ENCODE measurements at regions not wholly inside any gene's neighbourhood (a gene's known extent, or its start where the extent isn't known, plus 50 kb on each side); places are given as distances from the start of the nearest gene placed in this dataset.

DNA sequence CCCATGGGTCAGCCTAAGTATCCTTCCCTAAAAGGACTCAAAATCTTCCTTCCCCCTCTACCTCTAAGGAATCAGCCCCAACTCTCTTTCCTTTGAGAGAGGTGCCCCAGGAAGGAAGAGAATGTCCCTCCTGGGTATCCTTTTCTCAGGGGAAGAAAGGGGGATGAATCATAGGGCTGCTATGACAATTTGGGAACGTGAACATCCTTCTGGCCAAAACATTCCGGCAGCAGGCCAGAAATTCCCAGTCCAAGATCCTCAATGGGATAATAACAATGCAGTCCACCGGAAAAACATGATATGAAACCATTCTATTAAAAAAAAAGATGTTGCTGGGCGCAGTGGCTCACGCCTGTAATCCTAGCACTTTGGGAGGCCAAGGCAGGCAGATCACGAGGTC, 50.8 kb upstream of the CACNA2D3 start:
- DNase-seq (ENCODE audit: low read depth, low spot score): no peak

DNA sequence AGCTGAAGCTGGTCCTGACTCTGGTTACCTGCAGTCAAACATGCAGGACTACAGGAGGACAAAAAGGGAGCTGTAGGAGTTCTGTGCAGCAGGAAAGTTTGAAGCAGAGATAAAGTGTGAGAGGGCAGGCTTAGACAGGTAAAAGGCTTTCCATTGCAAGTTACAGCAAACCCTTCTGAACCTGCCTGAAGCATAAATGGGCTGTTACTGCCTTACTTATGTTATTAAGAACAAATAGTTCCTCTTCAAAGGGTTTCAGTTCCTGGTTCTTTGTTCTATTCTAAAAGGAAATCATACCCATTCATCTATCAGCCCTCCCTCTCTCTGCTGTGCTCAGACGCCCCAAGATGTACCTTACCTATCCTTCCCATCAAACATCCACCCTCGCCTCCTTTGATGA, 52.4 kb upstream of the CACNA2D3 start:
- DNase-seq (ENCODE audit: low read depth, low spot score): no peak

DNA sequence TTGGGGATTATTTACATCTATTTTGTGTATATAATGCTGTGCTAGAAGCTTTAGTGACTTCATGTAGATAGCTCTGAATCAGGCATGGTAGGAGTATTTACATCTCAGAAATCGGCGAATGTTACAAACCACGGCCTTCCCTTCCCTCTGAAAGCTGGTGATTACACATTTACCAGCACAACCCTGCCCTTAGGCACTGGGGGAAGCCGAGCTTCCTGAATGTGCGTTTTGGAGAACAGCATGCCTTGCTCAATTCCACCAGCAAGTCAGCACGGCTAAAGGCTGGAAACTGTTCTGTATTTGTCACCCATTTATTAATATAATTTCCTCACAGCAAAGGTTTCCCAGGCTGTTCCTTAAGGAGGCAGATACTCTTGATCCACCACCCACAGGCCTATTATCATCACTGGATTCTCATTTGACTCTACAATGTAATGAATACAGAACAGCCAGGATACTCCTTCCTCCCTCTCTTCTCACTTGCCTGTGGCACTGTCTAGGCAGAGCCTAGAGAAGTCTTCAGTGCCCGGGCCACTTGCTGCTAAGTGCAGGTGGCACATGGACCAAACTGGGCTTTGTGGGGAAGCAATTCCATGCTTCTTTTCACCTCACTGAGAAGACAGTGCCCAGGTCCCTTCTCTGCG, 55.2 kb upstream of the CACNA2D3 start:
- peak; percentile 62 for DNase-seq (ENCODE audit: low read depth, low spot score)

DNA sequence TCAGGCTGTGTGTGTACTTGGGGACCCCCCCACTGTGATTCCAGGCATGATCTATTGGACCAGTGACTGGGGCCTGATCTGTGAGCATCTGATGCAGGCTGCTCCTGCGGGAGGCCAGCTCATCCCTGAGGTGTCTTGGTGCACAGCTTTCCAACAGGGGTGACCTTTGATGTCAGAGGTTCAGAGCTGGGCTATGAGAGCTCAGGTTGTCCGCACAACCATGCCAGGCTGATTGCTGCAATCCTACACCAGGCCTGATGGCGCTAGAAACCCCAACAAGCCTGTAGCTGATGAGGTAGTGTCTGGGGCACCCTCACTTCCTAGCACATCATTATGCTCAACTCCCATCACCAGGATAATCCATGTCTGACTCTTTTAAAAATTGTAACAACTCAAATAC, 56.1 kb upstream of the CACNA2D3 start:
- no peak for DNase-seq (ENCODE audit: low read depth, low spot score)

DNA sequence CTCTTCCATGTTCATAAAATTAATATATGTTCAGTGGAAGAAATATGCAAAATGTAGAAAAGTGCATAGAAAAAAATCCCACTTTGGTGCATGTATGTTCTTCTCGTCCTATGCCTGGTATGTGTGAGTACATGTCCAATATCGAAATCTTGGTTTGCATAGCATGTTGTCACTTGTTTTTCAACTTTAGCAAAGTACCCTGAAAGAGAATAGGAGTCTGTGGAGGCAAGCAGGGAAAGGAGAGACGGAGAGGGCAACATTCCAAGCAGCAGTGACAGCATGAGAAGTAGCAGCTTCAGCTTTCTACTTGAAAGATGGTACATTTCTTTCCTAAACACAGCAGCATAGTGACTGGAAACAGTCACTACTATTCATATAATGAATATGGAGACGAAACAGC, 56.8 kb upstream of the CACNA2D3 start:
- no peak for DNase-seq (ENCODE audit: low read depth, low spot score)

DNA sequence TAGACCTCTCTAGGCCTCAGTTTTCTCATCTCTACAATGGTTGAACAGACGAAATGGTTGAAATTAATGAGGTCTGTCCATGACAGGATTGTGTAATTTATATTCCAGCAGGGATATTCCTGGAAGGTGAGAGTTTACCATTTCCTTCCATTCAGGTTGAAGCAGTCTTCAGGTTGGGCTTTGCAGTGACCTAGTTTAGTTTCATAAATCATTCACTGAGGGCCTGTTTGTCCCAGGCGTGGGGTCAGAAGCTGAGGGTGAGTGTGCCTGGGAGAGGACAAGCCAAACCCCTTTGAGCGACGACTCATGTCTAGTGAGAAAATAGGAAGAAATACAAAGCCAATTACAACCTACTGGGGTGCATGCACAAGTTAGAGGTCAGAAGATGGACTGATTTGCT, 57.2 kb upstream of the CACNA2D3 start:
- DNase-seq (ENCODE audit: low read depth, low spot score): no peak

DNA sequence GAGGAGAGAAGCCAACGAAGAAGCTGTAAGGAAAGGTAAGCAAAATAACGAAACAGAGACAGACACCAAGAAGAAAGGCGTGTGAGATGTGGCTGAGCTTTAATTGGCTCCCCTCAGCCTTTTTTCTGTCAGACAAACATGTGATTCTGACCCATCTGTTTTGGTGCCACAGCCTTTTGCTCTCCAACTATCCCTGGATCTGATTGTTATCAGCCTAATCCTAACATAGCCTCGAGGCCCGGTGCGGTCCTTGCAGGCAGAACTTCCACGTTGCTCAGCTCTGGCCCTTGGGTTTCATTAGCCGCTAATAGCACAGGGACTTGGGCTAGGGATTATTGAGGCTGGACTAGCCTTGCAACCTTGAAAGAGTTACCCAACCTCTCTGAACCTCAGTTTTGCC, 57.9 kb upstream of the CACNA2D3 start:
- peak; percentile 73 for DNase-seq (ENCODE audit: low read depth, low spot score)

DNA sequence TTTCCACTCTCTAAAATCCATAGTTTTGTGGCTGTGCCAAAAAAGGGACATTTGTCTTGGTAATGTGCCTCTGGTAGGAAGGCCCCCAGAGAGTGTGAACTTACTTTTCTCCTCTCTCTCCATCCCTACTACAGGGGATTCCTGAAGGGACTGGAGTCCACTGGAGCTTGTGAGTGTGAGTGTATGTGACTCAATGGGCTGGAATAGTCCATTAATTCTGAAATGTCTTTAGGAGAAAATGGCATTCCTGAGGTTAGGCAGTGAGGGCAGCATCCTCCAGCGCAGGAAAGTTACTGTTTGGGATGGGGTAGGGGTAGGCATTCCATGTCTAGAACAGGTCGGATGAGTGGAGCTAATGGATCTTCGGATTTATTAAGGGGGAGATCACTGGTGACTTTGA, 59.8 kb upstream of the CACNA2D3 start:
- no peak for DNase-seq (ENCODE audit: low read depth, low spot score)

DNA sequence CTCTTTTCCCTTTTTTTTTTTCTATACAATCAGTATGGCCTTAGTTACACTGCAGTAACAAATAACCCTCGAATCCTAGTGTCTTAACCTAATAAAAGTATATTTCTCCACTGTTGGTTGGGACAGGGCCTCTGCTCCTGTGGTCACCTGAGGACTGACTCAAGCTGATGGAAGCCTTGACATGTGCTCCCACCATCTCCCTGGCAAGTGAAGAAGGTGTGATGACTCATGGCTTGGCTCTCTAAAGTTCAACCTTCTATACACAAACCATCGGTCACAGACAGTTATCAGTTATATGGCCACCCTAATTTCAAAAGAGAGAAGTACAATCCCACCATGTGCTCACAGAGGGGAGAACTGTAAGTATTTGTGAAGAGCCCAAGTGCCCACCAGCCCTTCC, 65.8 kb upstream of the CACNA2D3 start:
- no peak for DNase-seq (ENCODE audit: low read depth, low spot score)

DNA sequence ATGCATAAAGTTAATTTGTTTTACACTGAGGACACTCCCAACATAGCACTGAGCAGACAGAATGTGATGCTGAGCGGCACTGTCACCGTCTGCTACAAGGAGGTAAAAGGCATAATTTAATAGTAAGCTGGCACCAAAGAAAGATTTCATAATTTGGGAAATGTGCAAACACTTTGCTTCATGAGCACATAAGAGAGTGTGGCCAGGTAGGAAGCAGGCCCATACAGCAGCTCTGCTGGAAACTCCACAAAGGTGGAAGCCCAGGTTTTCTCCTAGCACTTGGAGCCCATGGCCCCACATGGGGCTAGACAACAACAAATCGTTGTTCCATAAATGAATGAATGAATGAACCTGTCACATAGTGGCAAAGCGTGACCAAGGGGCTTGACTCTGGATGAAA, 68.5 kb upstream of the CACNA2D3 start:
- no peak for DNase-seq (ENCODE audit: low read depth, low spot score)

DNA sequence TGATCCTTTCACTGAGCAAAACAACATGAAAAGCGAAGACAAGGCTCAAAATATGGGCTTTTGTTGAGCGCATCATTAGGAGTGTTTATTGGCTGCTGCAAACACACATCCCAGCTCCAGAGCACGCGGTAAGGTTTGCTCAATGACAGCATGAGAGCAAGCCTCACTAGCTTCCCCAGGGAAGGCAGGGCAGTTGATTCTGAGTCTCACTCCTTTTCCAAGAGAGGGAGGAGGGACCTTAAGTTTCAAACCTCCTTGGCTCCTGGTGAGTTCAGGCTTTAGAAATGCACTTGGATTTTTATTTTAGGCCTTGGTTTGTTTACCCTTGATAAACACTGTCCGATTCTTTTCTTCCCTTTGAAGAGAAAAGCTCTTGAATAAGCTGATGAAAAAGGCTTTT, 69.1 kb upstream of the CACNA2D3 start:
- DNase-seq (ENCODE audit: low read depth, low spot score): peak; percentile 26

DNA sequence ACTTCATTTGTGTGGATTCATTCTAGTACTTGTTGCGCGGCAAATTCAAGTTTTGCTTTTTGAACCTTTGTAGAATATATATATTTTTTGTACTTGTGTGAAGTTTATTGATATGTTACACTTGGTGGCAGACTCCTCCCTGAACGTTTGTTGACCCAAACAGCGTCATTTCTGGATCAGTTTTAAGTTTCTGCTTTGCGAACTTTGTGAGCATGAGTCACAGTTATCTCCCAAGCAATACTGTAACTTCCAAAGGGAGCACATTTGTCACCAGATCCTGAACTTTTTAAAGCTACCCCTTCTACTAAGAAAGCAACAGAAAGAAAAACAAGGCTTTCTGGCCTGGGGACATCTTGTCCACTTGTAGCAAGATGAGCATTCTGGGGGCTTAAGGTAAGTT, 74.8 kb upstream of the CACNA2D3 start:
- no peak for DNase-seq (ENCODE audit: low read depth, low spot score)

DNA sequence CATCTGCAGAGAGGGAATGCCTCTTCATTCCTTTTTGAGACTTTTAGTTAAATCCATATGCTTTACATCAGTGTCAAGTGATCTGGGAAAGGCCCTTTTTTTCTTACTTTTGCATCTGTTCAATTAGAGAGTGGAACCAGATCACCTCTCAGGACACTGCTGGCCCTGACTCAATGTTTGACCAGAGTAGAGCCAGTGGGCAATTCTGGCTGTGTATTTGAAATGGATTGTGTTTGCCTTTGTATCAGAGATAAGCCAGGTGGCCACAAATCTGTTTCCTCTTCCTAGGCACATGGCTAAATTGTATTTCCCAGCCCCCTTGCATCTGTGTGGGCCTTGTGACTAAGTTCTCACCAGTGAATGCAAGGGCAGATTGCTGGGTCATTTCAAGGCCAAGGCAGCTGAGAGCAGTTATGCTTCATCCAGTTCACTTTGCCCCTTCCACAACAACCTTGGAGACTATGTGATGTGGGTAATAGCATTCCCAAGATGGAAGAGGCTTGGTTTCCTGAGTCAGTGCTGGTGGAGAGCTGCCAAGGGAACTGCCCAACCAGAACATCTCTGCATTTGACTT, 75.6 kb upstream of the CACNA2D3 start:
- DNase-seq (ENCODE audit: low read depth, low spot score): no peak

DNA sequence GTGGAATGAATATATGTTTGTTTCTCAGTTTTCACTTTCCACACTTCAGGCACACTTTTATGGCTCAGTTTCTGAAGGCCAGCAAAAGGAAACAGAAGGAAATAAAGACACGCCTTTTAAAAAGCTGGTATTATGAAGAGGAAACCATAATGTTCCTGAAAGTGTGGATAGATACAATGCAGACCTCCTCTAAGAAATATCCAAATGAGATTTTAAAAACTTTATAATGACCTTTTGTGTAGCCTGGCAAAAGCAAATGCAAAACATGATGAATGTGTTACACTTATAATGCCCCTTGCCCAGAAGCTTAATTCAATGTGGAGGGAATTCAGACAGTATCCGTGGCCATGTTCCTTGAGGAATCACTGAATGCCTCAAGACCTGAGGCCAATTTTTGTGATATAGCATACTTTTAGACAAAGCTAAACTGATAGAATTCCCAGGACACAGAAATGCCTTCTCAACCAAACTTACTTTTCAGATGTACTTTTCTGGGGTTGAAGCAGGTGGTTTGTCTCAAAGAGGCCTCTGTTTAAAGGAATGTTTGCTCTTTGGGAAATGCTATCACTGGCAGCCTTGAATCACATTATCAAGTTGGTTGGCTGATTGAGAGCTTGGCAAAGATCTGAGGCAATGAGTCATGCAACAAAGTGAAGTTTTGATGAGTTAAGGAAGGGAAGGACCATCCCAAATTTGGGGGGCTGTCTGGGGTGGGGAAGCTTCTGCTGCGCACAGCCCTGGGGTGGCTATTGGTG, 77.1 kb upstream of the CACNA2D3 start:
- no peak for DNase-seq (ENCODE audit: low read depth, low spot score)

DNA sequence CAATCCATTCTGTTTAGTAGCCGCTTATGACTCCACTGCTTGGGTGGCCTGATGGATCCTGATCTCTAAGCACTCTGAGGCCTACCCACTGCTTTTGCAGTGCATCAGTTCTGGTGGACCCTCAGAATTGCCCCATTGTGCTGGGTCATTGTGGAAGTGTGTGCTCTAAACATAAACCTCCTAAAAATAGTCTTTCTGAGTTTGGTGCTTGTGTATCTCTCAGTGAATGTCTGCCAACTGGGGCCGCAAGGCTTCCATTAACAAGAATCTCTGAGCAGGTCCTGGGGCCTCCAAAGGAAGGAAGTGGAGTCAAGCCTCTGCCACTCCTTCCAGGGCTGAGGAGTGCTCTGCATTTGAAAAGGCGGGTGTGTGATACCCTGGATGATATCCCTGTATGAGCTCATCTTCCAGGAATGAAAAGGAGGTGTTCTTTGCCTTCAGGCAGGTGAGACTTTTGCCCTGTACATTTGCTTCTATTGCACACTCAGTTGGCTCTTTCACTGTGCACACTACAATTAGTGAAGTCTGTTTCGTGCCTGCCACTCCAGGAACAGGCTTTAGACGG, 80.0 kb upstream of the CACNA2D3 start:
- peak; percentile 53 for DNase-seq (ENCODE audit: low read depth, low spot score)

DNA sequence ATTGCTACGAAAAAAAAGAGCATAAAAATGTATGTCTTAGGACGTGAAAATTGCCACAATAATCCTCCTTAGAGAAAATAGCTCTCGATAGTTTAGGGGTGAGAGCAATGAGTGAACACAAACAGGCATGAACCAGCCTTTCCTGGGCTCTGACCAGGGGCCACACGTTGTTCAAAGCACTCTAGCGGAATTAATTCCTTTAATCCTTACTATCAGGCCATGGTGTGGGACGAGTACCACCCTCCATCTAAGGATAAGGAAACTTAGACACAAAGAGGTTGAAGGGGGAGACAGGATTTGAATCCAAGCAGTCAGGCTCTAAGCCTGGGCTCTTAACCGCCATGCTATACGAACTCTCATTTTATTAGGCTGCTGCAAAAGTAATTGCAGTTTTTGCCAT, 81.9 kb upstream of the CACNA2D3 start:
- no peak for DNase-seq (ENCODE audit: low read depth, low spot score)

DNA sequence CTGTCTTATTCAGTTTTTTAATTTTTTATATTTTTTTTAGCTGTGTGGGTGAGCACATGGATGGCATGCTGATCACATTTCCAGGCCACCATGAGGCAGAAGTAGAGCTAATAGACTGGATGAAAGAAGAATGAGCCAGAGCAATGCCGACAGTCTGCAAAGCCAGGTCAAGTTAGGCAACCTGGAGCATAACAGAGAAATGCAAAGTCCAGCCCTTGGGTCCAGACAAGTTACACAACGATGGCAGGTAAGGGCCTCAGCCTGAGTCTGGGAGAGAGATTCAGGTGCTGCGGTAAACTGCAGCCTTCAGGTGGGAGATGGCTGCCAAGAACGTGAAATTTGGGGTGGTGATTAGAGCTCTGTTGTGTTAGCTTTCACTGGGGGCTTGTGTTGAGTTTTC, 84.0 kb upstream of the CACNA2D3 start:
- DNase-seq (ENCODE audit: low read depth, low spot score): no peak

DNA sequence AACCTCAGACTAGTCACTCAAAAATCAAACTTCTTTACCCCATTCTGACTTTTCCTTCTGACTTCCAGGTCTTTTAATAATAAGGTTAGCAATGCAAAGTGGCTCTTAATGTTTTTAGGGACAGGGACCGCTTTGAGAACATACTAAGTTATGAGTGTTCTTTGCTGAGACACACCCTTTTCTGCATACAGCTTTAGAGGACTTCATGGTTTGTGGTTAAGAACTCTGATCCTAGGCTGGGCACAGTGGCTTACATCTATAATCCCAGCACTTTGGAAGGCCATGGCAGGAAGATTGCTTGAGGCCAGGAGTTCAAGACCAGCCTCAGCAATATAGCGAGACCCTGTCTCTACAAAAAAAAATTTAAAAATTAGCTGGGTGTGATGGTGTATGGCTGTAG, 85.8 kb upstream of the CACNA2D3 start:
- DNase-seq (ENCODE audit: low read depth, low spot score): no peak

DNA sequence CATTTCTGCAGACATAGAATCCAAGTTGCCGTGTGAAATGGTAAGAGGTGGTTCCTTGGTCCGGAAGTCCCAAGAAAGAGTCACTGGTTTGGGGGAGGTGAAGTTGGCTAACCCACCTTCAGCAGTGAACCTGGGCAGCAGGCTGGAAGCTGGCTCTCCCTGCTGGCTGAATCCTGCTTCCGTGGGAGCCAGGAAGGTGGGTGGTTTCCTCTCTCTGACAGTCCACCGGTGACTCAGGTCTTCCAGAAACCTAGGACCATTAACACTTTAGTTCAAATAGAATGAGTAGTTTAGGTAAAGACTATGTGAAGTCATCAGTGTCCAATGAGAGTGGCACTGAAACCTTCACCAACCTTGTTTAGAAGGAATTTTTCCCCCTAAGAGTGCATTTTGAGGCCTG, 87.4 kb upstream of the CACNA2D3 start:
- no peak for DNase-seq (ENCODE audit: low read depth, low spot score)

DNA sequence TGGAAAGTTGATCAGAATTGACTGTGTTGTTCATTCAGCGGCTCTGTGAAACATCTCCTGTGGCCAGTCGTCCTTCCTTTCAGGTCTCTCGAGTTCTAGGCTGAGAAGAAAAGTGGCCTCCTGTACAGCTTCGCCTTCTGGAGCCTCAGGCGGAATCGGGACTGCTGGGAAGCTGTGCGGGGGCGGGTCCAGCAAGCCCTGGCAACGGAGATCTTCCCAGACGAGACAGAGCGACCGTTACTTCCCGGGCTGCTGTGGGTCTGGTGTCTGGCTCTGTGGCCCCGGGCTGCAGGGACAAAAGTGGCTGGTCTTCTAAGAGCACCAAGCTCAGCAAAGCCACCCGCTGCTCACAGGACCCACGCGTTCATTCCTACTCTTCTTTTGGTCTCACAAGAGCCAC, 88.6 kb upstream of the CACNA2D3 start:
- DNase-seq (ENCODE audit: low read depth, low spot score): peak; percentile 92

DNA sequence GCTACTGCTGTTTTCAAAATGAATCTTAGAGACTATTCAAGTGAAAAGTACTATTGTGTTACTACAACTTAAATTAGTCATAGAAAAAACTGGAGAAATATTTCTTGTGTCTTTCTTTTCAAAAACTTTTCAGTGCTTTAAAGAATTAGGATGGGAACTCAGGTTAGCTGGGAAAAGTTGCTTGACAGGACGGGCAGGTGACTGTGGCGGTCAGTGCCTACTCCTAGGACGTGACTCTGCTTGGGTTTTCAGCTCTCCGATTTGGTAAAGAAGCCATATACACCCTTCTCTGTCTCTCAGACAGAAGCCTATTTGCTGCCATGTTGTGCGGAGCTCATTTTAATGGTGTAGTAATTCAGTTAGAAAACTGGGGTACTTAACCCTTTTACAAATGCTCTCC, 89.8 kb upstream of the CACNA2D3 start:
- peak; percentile 16 for DNase-seq (ENCODE audit: low read depth, low spot score)

DNA sequence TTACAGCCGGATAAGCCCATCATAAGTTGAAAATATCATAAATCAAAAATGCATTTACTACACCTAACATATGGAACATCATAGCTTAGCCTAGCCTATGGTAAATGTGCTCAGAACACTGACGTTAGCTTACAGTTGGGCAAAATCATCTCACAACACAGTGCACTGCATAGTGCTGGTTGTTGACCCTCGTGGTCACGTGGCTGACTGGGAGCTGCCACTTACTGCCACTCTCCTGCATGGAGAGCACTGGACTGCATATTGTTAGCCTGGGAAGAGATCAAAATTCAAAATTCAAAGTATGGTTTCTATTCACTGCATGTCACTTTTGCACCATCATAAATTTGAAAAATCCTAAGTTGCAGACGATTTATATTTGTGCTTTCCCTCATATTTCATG, 94.0 kb upstream of the CACNA2D3 start:
- DNase-seq (ENCODE audit: low read depth, low spot score): no peak

DNA sequence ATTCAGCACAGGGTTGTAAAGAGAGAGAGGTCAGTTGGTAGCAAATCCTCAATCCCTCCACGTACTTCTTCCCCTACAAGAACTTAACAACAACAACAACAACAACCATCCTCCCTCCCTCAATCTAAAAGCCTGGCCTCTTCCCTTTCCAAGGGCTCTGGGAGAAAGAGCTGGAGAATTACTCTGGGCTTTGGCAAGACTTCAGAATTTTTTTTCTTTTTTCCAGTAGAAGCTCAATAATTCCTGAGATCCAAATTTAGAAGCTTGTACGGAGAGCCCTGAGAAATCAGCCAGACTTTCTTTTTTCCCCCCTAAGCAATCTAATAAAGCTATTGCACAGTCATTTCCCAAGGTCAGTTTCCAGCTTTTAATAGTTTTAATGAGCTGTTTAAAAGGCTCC, 95.8 kb upstream of the CACNA2D3 start:
- DNase-seq (ENCODE audit: low read depth, low spot score): no peak

Measured in ELF-1 (cell line).